GM10248 (cell line): ENCODE measurements at regions not wholly inside any gene's neighbourhood (a gene's known extent, or its start where the extent isn't known, plus 50 kb on each side); places are given as distances from the start of the nearest gene placed in this dataset.
"Not testable (repeated sequence)": the region's sequence is repeated elsewhere in the genome, so short reads cannot be mapped to it uniquely, and the experiment has no call there.

Experiments used
- CTCF ChIA-PET: fragments of 300-600 bp; sonication (Branson Sonifier 250); formaldehyde crosslinking; extraction: SDS; loops from one replicate; lab custom pipeline; 2021; ENCODE audit warnings: antibody characterized with exemption; lab: Yijun Ruan, JAX
- POLR2A ChIA-PET: fragments of 350-650 bp; sonication (Branson Sonifier 250); formaldehyde crosslinking; extraction: SDS; loops from one replicate; lab custom pipeline; 2020; ENCODE audit warnings: antibody characterized with exemption; lab: Yijun Ruan, JAX
- DNase-seq: peaks from one replicate; pipeline ENCODE4 v3.0.0; 2012; ENCODE audit errors: extremely low spot score
- CTCF ChIP-seq: IDR thresholded peaks from 2 replicates; pipeline ENCODE4 v1.5.1; 2012; ENCODE audit warnings: mild to moderate bottlenecking, low read depth; ENCODE audit errors: extremely low read depth, missing control alignments, control extremely low read depth

- no peak for TF ChIP-seq CTCF
- CTCF ChIA-PET = no interaction called here
- POLR2A ChIA-PET = no interaction called here
Observed at GRCh38 chr18:37844209-37844970, 278.8 kb upstream of the CELF4 start.

GRCh38 chr18:37838083-37838482, 272.5 kb upstream of the CELF4 start:
- ChIA-PET POLR2A (no interaction called here), CTCF (no interaction called here)
- no peak for DNase-seq
- no peak for TF ChIP-seq CTCF

More at GRCh38 chr18:37844209-37844970, 278.8 kb upstream of the CELF4 start:
- no peak for DNase-seq

GRCh38 chr18:37836071-37836970, 270.7 kb upstream of the CELF4 start:
- no peak for TF ChIP-seq CTCF
- CTCF ChIA-PET = no interaction called here
- POLR2A ChIA-PET = no interaction called here
- no peak for DNase-seq

GRCh38 chr18:37832010-37832695, 266.6 kb upstream of the CELF4 start:
- POLR2A ChIA-PET, DNase-seq, CTCF ChIA-PET: not testable (repeated sequence)

GRCh38 chr18:37812961-37813360, 247.4 kb upstream of the CELF4 start:
- ChIA-PET CTCF (no interaction called here), POLR2A (no interaction called here)
- TF ChIP-seq CTCF = no peak
- DNase-seq = no peak

GRCh38 chr18:37805773-37806404, 240.3 kb upstream of the CELF4 start:
- CTCF ChIA-PET = no interaction called here

More at GRCh38 chr18:37805773-37806404, 240.3 kb upstream of the CELF4 start:
- POLR2A ChIA-PET = no interaction called here
- DNase-seq = no peak
- no peak for TF ChIP-seq CTCF
